Gastrocnemius medialis (tissue), 4 donors: ENCODE measurements at regions not wholly inside any gene's neighbourhood (a gene's known extent, or its start where the extent isn't known, plus 50 kb on each side); places are given as distances from the start of the nearest gene placed in this dataset.

ENCODE experiments used
- POLR2A ChIP-seq, 2 donors: fragments of 450-650 bp; IDR thresholded peaks; one replicate each; pipeline ENCODE4 v1.6.1; 2017; ENCODE audit warnings: antibody characterized with exemption in 2 of 2, mild to moderate bottlenecking in 2 of 2, moderate library complexity in 2 of 2
- TF ChIP-seq, protein P1 (sequence below), 5 experiments: fragments of 450-650 bp in 3 of 5; fragments of 200-600 bp in 2 of 5; sonication (generic) in 2 of 5; IDR thresholded peaks in 4 of 5; conservative IDR thresholded peaks in 1 of 5; 1 replicate in 4 of 5; 2 replicates in 1 of 5; pipeline ENCODE4 v1.5.1; 2016 to 2019; ENCODE audit warnings: antibody characterized with exemption in 5 of 5, mild to moderate bottlenecking in 3 of 5, moderate library complexity in 3 of 5

DNA sequence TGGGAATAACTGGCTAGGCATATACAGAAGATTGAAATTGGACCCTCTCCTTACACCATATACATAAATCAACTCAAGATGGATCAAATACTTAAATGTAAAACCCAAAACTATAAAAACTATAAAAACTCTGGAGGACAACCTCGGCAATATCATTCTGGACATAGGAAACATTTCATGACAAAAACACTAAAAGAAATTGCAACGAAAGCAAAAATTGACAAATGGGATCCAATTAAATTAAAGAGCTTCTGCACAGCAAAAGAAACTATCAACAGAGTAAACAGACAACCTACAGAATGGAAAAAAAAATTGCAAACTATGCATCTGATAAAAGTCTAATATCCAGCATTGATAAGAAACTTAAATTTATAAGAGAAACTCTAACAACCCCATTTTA is 503.7 kb upstream of the C16orf82 start:
- TF ChIP-seq, protein P1, sequence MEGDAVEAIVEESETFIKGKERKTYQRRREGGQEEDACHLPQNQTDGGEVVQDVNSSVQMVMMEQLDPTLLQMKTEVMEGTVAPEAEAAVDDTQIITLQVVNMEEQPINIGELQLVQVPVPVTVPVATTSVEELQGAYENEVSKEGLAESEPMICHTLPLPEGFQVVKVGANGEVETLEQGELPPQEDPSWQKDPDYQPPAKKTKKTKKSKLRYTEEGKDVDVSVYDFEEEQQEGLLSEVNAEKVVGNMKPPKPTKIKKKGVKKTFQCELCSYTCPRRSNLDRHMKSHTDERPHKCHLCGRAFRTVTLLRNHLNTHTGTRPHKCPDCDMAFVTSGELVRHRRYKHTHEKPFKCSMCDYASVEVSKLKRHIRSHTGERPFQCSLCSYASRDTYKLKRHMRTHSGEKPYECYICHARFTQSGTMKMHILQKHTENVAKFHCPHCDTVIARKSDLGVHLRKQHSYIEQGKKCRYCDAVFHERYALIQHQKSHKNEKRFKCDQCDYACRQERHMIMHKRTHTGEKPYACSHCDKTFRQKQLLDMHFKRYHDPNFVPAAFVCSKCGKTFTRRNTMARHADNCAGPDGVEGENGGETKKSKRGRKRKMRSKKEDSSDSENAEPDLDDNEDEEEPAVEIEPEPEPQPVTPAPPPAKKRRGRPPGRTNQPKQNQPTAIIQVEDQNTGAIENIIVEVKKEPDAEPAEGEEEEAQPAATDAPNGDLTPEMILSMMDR (IDR thresholded peaks at IDR 0.05 in 4 of 5, conservative IDR thresholded peaks at IDR 0.05 in 1 of 5): no peak
- TF ChIP-seq POLR2A (IDR thresholded peaks at IDR 0.05): no peak
